HEK293T (cell line): ENCODE measurements at regions not wholly inside any gene's neighbourhood (a gene's known extent, or its start where the extent isn't known, plus 50 kb on each side); places are given as distances from the start of the nearest gene placed in this dataset.

Experiments
- ARNT ChIP-seq: fragments of 450-650 bp; IDR thresholded peaks from 2 replicates; pipeline ENCODE4 v1.6.1; 2017; ENCODE audit warnings: mild to moderate bottlenecking
- BHLHE40 ChIP-seq: fragments of 450-650 bp; IDR thresholded peaks from 2 replicates; pipeline ENCODE4 v1.6.1; 2016; ENCODE audit warnings: mild to moderate bottlenecking, moderate library complexity, borderline replicate concordance
- CTBP1 ChIP-seq: fragments of 450-650 bp; IDR thresholded peaks from 2 replicates; pipeline ENCODE4 v1.6.1; 2016; ENCODE audit warnings: borderline replicate concordance
- ELF4 ChIP-seq: fragments of 450-650 bp; IDR thresholded peaks from 2 replicates; pipeline ENCODE4 v1.6.1; 2017; ENCODE audit warnings: antibody characterized with exemption
- FOXA1 ChIP-seq: fragments of 450-650 bp; IDR thresholded peaks from 2 replicates; pipeline ENCODE4 v1.6.1; 2016; ENCODE audit warnings: mild to moderate bottlenecking
- FOXM1 ChIP-seq: fragments of 450-650 bp; IDR thresholded peaks from 2 replicates; pipeline ENCODE4 v1.6.1; 2017; ENCODE audit warnings: mild to moderate bottlenecking, borderline replicate concordance
- L3MBTL2 ChIP-seq: fragments of 450-650 bp; conservative IDR thresholded peaks from 2 replicates; pipeline ENCODE4 v1.6.1; 2016; ENCODE audit warnings: mild to moderate bottlenecking
- TARDBP ChIP-seq: fragments of 450-650 bp; IDR thresholded peaks from 2 replicates; pipeline ENCODE4 v1.6.1; 2016
- ZNF384 ChIP-seq: fragments of 450-650 bp; IDR thresholded peaks from 2 replicates; pipeline ENCODE4 v1.6.1; 2016

DNA sequence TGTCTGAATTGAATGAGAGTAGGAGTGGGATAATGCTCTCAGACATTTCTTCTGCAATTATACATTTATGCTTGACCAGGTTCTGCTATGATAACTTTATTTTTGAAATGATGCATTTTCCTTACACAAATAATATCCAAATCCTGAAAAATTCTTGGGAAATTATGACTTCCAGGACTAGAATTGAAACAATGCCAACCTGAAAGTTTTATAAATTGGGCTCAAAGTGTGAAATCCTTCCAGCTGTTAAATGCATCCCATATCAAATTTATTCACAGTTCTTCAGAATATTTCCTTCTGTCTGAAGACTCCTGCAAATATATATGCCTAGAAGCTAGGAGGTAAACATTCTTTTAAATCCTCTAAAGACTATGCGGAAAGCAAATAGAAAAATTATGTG lies 155.7 kb upstream of the EYA4 start:
- no peak for TF ChIP-seq TARDBP
- TF ChIP-seq CTBP1 = no peak
- no peak for TF ChIP-seq FOXA1
- TF ChIP-seq BHLHE40 = no peak
- TF ChIP-seq ARNT = no peak
- TF ChIP-seq FOXM1 = no peak
- no peak for TF ChIP-seq ZNF384
- TF ChIP-seq ELF4 = no peak
- TF ChIP-seq L3MBTL2 = no peak
